HG03095 (cell line): ENCODE measurements at regions not wholly inside any gene's neighbourhood (a gene's known extent, or its start where the extent isn't known, plus 50 kb on each side); places are given as distances from the start of the nearest gene placed in this dataset.

ENCODE experiments used
- ATAC-seq: cut with Tn5 transposase; IDR thresholded peaks from one replicate; pipeline ENCODE4 v1.9.1; 2021; ENCODE audit warnings: moderate library complexity; ENCODE audit not compliant: unreplicated experiment

DNA sequence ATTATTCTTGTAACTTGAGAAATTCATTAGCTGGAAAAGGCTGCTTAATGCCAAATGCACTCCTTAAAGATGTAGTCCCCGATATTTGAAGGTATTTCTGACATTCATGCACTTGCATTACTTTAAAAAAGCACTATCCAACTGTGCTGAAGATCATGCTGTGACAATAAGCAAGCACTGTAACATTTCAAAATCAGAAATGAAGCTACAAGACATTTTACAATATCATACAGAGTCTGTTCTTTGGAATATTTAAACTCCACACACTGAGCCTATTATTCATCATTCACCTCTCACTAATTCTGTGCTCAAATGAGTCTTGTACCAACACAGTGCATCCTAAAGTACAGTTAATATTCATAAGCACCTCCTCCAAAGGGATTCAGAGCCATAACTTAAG is 413.2 kb downstream of the CETN3 start:
- ATAC-seq: no peak

DNA sequence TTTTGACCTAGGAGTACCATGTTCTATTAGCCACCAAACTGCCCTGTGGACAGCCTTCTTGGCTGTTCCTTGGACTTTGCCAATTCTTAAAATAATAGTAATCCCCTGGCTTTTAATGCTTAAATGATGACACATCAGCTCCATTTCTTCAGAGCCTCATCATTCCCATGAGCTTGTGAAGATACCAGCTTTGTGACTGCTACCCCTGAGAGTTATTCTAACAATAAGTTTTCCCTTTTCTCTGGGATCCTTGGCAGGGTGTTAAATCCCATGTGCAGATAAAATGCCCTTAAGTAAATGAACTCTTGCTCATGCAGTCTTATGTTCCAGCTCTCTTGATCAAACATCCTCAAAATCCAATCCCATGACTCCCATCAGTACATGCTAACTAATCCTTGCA is 415.3 kb downstream of the CETN3 start:
- no peak for ATAC-seq

DNA sequence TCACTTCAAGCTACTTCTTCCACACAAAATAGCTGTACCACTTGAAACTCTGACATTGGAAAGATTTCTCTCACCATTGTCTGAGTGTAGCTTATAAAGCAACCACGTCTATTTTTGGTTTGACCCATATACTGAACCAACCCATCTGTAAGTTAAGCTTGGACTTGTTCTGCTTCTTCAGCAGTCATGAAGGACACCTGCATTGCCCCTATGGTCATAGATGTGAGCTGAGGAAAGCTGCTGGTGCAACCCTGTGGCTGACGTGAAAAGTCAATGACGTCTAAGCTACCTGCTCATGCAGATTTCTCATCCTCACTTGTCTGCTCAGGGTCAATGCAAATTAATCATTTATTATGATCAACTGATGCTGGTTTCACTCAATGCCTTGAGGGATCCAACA is 417.4 kb downstream of the CETN3 start:
- no peak for ATAC-seq

DNA sequence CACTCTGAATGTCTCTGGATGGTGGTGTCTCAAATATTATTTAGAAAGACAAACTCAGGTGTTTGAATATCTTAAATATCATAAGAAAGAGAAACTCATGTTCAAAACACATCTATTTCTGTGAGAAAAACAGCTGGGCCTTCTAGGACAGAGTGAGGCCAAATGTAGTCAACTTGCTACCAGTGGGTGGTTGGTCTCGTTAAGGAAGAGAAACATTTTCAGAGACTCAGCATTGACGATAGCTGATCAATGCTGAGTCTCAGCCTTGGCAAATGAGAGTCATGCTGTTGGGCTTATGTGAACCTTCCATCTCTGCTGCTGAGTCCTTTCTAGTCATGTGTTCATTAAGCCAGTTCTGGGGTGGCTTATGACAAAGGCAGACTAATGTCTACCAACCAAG is 418.0 kb downstream of the CETN3 start:
- no peak for ATAC-seq

DNA sequence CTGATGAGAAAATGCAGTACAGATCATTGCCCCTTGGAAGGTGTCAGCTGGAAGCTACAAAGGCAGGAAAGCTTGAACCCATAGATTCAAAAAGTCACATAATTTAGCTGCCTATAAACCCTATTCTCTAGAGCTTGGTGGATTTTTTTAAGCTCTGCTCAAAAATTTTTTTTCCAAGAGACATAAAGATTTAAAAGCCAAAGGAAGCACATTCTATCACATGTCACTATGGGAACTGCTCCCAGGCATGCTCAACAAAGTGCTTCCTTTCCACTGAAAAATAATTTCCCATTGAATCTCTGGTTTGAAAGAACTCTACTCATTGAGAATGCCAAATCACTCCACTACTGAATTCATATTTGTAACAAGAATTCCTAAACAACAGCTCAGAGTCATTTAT is 419.8 kb downstream of the CETN3 start:
- no peak for ATAC-seq

DNA sequence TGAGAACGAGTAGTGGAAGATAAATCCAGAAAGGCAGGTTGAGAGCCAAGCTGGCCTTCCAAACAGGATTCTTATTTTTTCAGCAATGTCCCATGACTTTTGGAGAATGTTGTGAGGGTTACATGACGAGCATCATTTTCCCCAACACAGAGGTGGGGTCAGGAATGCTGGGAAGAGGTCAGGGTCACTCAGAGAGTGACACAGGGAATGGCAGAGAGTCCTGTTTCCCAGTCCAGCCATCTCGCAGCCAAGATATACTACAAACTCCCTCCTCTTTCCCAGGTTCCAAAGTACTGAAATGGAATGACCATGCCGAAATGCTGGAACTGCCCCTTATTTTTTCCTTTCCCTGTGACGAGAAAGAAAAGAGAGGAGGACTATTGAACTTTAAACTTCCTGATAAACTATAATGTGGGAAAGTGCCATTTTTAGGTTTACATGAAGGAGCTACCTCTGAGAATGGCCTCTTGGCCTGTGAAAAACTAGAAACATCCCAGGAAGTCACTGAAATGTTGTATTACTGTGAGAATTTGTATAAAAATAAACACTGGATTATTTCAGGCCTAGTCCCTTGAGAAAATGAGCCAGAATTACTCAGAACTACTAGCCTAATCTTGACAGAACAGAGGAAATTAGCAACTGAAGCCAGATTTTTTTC is 420.4 kb downstream of the CETN3 start:
- no peak for ATAC-seq

DNA sequence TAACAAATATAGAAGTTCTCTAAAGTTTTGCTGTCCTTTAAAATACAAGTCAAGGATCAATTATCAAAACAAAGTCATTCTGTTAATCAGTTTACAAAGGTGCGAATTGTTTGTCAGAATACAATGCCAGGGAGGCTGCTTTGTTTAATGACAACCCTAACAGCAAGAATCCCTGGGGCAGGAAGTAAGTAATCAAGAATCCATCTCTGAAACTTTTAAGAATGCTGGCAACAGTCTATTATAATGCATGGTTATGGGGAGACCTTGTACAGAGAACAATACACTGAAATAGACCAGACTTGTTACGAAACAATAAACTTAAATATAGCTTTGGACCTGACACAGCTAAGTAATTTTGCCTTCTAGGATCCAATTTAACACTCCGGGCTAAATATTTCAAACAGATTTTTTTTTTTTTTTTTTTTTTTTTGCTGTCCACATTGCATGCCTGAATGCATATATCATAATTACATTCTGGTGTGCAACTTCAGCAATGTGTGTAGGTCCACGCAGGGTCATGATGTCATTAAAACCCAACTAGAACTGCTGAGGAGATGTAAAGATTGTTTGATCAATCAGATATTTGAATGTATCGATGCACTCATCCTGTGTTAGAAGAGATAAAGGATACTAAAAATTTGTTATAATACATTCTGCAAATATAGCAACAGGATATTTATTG is 421.3 kb downstream of the CETN3 start:
- ATAC-seq: no peak

DNA sequence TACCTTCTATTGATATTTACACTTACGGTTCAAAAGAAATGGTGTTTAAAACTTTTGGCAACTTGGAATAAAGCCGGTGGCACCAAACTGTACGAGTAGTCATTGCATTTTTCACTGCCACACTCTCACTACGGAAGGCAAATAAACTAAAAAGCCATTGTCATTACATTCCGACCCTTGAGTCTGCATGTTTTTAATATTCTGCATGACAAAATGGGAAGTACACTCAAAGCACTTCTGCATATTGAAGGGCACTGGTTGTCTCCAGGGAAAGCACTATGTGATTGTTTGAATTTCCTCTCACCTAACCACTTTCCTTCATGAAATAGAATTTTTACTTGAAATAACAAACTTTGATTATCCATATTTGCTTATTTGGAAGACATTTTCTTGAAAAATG is 426.3 kb downstream of the CETN3 start:
- ATAC-seq: no peak

DNA sequence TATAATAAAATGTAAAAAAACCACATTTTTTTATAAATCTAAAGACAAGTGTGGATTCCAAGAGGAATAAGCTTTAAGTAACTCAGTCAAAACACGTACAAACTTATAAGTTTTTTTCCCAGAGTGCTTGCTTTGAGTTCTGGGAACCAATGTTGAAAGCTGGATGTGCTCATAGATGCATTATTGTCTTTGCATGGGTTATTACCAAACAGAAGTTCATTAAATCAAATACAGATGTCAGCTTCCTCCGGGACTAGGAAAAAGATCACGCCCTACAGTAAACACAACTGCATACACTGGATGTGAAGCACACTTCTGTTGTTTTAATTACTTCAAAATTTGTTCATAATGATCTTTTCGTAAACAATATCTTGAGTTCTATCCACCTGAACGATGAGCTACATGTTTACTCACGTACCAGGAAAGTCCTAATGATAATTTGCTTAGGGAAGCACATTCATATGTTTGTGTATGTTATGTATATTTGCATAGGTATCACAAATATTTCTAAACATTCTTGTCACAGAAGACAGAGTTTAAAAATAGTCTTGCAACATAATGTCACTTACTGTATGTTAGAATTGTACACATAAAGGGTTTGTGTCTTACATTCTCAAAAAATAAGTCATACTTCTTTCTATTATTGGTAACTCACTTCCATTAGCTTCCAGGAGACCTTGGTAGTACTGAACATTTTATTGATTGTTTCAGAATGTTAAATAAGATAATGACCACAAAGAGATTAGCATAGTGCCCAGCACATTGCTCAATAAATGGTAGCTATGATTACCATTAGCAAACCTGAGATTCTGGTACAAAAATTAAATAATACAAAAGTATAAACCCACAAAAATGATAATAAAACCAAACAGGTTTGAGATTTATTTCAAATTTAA is 427.4 kb downstream of the CETN3 start:
- no peak for ATAC-seq

DNA sequence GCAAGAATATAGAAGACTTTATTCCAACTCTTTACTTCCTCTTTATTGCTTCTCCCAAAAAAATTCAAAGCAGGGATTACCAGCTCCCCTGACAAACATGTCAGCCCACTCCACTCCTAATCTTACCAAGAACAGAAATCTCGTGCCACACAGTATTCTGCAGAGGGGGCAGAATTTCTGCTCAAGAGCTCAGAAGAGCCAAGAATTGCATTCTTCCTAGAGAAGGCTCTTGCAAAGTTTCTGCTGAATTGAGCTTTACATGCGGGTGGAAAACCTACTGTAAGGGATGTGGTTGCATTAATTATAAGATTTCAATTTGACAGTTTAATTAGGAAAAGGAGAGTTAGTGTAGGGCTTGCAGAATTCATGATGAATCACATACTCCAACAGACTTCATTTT is 428.5 kb downstream of the CETN3 start:
- ATAC-seq: no peak

DNA sequence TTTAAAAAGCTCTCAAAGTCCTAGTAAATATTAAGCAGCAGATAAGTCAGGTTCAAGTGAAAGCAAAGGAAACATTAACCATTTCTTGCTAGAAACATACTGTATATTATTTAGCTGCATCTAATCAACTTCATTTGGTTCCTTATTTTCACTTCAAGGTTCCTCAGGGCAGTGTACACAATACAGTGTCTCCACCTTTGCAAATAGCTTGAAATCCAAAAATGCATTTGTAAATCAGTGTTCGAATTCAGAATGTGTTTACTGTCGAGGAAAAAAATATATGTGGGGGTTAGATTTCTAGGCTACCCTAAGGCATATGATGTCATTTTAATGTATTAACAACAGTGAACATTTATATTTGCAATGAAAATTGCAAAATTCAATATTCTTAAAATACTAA is 436.0 kb downstream of the CETN3 start:
- ATAC-seq: no peak

DNA sequence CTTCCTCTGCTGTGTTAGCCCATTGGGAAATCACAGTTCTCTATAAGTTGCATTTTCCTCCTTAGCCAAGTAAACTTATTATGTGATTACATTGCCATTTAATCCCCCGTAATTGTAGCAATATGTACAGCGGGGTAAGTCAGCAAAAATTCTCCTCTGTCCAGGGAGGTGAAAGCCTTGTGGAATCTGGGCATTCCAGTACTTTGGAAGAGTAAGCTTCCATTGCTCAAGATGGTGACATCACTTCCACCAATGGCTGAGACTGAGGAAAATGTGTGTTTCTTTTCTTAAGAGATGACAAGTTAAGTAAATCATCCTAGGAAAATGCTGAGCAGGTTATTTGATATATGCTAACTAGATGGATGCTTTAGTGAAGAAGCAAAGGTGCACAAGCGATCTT is 436.7 kb downstream of the CETN3 start:
- no peak for ATAC-seq

DNA sequence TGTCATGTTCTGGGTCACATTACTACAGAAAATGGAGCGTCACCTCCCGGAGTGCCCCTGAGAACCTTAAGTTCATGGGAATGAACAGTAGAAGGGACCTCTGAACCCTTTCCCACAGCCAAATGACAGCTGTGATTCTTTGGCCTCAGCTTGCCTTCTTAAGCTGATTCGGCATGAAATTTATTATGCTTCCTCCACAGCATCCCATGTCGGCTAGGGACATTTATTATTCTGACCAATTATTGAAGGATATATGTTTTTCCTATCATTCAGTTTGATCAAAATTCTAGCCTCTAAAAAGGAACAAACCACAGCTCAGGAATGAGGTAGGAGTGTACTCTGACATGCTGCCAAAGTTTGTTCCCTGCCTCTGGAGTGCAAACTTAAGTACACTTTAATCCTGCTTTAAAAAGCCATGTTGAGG is 440.6 kb downstream of the CETN3 start:
- no peak for ATAC-seq

DNA sequence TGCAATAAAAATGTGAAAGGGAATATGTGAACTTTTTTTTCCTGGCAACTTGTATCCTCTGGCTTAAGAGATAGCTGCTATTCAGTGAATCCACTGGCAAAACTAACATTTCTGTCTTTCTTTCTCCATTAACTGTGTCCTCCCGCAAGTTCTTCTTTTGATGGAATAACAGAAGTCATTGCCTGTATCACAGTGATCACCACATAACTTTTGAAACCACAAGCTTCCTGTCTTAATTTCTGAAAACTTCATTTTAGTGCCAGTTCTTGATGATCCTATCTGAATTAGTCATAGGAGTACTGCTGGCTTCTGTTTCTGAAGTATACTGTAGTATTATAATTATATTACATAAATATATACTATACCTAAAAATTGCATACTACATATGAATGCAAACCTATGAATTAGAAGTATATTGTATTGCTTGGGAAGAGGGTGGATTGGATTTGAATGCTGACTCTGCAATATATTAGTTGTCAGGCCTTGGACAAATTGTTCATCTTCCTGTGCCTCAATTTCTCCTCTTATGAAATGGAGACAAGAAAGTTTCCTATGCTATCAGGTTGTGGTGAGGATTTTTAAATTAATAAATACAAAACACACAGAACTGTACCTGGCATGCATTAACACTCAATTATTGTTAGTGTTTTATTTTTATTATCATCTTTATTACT is 441.6 kb downstream of the CETN3 start:
- no peak for ATAC-seq

DNA sequence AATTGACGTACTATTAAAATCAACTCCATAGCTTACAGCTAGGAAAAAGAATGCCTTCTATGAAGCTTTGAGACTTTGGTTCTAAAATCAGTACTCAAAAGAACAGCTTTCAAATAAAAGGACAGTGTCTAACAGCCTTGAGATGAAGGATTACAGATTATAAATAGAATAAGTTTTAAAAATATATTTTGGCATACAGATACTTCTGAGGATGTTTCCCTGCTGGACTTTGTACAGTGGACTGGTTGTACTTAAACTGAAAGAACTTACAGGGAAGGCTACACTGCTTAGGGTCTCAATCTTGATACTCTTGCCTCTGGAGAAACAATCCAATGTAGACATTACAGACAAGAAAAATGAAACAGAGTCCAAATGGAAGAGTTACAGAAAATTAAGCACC is 452.7 kb downstream of the CETN3 start:
- ATAC-seq: no peak

DNA sequence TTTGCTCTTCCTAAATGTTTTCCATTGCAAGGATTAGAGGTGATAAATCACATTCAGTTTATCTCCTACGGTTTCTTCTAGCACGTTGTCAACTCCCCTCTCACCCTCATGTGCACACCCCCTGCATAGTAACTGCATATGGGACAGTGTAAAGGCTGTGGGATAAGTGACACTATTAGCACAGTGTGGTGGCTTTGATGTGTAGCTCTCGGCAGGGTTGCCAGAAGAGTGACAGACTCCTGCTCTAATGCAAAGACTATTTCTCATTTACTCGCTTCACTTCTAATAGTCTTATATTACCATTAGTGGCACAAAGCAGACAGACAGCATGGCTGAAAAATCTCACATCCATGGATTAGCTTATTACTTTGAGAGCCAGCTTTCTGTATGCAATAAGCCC is 454.6 kb downstream of the CETN3 start:
- ATAC-seq: no peak

DNA sequence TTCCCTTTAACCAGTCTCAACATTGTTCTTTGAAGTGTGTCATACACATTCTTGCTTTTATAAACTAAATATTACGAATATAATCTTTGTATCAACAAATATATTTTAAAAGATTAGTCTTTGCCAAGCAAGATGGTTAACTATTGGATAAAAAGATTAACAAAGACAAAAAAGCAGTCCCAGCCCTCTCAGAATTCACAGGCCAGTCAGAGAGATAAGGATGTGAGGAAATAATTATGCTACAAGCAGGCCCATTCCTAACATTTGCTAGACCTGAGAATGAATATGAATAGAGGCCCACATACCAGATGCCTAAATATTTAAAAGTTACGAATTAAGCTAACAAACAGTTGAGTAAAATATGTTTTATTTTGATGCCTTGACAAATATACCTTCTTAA is 457.7 kb downstream of the CETN3 start:
- ATAC-seq: no peak

DNA sequence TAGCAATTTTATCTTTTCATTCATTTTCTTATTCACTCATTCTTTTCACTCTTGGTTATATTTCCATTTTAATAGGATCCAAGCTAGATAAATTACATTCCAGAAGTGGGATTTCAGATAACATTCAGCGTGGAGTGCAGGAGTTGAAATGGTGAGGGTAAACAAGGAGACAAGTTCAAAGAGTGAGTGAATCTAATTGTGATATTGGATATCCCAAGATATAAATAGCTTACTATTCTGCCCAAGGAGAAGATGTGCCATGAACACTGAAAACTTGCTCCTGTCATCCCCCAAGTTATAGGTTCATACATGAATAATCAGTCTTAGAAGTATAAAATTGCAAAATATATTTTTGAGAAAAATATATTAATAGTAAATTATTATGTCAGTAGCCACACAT is 459.3 kb downstream of the CETN3 start:
- no peak for ATAC-seq

DNA sequence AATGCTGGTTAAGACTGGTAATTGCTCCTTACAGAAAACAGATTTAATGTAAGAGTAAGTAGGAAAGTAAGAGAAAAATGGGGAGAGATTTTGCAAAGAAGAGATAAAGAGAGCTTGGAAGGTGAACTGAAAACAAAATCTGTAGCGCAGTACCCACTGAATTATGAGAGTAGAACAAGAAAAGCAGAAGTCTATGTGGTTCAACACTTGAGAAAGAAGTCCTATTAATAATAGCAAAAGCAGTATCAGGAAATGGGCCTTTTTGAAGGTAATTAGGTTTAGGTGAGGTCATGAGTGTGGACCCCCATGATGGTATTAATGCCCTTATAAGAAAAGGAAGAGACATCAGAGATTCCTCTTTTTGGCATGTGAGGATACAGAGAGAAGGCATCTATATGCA is 460.6 kb downstream of the CETN3 start:
- no peak for ATAC-seq

DNA sequence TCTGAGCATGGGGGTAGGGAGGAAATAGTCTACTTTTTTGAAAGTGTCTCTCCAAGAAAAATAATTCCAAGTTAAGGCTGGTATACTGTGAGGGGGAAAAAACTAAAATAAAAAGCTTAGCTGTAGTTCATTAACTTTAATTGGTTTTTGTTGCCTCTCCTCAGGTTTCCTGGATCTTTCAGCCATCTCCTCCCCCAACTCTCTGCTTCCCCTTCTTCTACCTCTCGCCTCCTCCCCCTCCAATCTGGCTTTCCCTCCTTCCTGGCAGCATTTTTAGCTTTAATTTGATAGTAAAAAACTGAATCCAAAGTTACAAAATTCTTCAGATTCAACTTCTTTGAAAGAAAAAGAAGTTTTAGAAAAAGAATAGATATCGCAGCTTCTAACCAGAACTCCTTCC is 462.6 kb downstream of the CETN3 start:
- ATAC-seq: no peak

DNA sequence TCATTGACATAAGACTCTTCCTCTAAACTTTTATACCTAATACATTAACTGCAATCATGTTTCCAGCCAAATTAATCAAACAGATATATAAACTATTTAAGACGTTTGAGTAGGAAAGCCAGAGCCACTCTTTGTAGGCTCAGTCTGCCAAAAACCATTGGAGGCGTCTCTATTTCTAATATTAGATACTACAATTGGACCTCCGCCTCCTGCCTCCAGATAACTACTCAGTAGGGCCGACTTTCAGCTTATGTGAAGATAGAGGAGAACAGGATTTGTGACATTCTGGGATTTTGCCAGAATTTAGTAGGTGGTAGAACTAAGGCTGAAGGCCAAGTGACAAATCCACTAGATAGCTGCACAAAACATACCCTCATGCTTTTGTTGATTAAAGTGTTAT is 463.0 kb downstream of the CETN3 start:
- no peak for ATAC-seq
